Osteocyte (in vitro differentiated cells): ENCODE measurements at regions not wholly inside any gene's neighbourhood (a gene's known extent, or its start where the extent isn't known, plus 50 kb on each side); places are given as distances from the start of the nearest gene placed in this dataset.

Experiments used
- DNase-seq: peaks from one replicate; pipeline ENCODE4 v3.0.0; 2021; ENCODE audit warnings: mixed read lengths; ENCODE audit not compliant: unreplicated experiment; ENCODE audit errors: extremely low spot score
- H3K27ac Mint-ChIP-seq: one replicate; pipeline ENCODE4 v1.8.0; 2021; ENCODE audit warnings: mild to moderate bottlenecking, mixed read lengths; ENCODE audit not compliant: unreplicated experiment
- H3K27me3 Mint-ChIP-seq: one replicate; pipeline ENCODE4 v1.8.0; 2021; ENCODE audit warnings: mixed read lengths; ENCODE audit not compliant: unreplicated experiment
- H3K36me3 Mint-ChIP-seq: one replicate; pipeline ENCODE4 v1.8.0; 2021; ENCODE audit warnings: mixed read lengths; ENCODE audit not compliant: unreplicated experiment
- H3K4me1 Mint-ChIP-seq: one replicate; pipeline ENCODE4 v1.8.0; 2021; ENCODE audit warnings: mixed read lengths; ENCODE audit not compliant: unreplicated experiment
- H3K4me3 Mint-ChIP-seq: one replicate; pipeline ENCODE4 v1.8.0; 2021; ENCODE audit warnings: mild to moderate bottlenecking, moderate library complexity, mixed read lengths; ENCODE audit not compliant: unreplicated experiment
- H3K9me3 Mint-ChIP-seq: one replicate; pipeline ENCODE4 v1.8.0; 2021; ENCODE audit warnings: mixed read lengths; ENCODE audit not compliant: unreplicated experiment
- TF ChIP-seq, protein P1 (sequence below): fragments of 200-600 bp; sonication (generic); IDR thresholded peaks from 2 replicates; pipeline ENCODE4 v1.5.0; 2021; ENCODE audit warnings: antibody characterized with exemption, mild to moderate bottlenecking, moderate library complexity

- no peak for DNase-seq
These were observed 105.7 kb upstream of the RASSF8 start for GRCh38 chr12:25852792-25853191.

DNA sequence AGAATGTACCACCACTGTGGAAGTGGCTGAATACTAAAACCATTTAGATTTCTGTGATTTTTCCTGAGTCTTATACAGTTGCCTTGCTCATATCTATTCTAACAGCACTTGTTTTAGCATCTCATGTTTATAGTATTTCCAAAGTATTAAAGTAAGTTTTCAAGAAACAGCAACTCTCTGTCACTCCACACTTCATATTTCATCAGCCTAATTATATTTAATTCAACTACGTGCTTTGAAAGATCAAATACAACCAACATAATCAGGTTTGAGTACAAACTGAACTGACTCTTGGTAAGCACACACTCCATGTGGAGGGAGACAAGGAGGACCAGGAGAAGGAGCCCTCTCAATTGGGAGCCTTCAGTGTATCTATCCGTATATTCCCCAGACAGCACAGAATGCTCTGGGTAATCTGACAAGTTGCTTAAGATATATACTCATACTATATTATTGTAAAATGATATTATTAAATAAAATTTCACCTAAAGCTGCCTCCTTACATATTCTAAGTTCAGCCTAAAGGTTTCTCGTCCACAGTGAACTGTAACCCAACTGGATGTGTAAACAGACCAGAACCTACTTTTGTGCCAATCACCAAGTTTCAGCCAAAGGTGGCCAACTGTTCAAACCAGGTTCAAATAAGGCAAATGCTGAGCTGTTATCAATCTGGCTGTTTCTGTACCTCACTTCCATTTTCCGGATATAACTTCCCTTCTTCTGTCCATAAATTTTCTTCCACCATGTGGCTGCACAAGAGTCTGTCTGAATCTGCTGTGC lies 105.0 kb upstream of the RASSF8 start:
- TF ChIP-seq, protein P1, sequence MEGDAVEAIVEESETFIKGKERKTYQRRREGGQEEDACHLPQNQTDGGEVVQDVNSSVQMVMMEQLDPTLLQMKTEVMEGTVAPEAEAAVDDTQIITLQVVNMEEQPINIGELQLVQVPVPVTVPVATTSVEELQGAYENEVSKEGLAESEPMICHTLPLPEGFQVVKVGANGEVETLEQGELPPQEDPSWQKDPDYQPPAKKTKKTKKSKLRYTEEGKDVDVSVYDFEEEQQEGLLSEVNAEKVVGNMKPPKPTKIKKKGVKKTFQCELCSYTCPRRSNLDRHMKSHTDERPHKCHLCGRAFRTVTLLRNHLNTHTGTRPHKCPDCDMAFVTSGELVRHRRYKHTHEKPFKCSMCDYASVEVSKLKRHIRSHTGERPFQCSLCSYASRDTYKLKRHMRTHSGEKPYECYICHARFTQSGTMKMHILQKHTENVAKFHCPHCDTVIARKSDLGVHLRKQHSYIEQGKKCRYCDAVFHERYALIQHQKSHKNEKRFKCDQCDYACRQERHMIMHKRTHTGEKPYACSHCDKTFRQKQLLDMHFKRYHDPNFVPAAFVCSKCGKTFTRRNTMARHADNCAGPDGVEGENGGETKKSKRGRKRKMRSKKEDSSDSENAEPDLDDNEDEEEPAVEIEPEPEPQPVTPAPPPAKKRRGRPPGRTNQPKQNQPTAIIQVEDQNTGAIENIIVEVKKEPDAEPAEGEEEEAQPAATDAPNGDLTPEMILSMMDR = no peak
- Mint-ChIP-seq H3K36me3 (no peaks in the 10 kb centered on the region), H3K27me3 (no peaks in the 10 kb centered on the region), H3K9me3 (no peaks in the 10 kb centered on the region), H3K4me1 (peaks cover 13% of the 10 kb centered on the region), H3K27ac (no peak overlapping the region), H3K4me3 (no peak overlapping the region)
- DNase-seq = no peak

More at GRCh38 chr12:25852792-25853191, 105.7 kb upstream of the RASSF8 start:
- H3K27ac Mint-ChIP-seq = no peak overlapping the region
- no peaks in the 10 kb centered on the region for H3K27me3 Mint-ChIP-seq
- H3K4me1 Mint-ChIP-seq = peaks cover 12% of the 10 kb centered on the region
- TF ChIP-seq, protein P1 = no peak
- H3K9me3 Mint-ChIP-seq = no peaks in the 10 kb centered on the region
- no peaks in the 10 kb centered on the region for H3K36me3 Mint-ChIP-seq
- no peak overlapping the region for H3K4me3 Mint-ChIP-seq

DNA sequence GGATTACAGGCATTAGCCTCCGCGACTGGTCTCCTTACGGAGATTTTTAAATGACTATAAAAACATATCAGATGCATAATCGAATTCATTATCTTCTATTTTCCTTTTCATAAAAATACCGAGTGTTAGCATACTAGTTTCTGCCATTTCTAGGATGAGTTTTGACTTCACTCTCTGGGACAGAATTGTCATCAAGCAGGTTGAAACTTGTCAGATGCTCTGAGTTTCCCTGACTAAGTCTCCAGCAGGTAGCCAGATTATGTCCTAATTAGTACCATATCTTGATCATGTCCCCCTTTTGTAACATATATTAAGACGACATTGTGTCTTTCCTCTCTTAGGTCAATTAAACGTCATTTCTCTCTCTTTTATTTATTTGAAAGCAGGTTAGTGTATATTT lies 103.5 kb upstream of the RASSF8 start:
- no peaks in the 10 kb centered on the region for H3K27me3 Mint-ChIP-seq
- H3K4me1 Mint-ChIP-seq = peaks cover 18% of the 10 kb centered on the region
- no peaks in the 10 kb centered on the region for H3K9me3 Mint-ChIP-seq
- H3K27ac Mint-ChIP-seq = no peak overlapping the region
- no peaks in the 10 kb centered on the region for H3K36me3 Mint-ChIP-seq
- TF ChIP-seq, protein P1 = no peak
- H3K4me3 Mint-ChIP-seq = no peak overlapping the region
- DNase-seq = no peak

DNA sequence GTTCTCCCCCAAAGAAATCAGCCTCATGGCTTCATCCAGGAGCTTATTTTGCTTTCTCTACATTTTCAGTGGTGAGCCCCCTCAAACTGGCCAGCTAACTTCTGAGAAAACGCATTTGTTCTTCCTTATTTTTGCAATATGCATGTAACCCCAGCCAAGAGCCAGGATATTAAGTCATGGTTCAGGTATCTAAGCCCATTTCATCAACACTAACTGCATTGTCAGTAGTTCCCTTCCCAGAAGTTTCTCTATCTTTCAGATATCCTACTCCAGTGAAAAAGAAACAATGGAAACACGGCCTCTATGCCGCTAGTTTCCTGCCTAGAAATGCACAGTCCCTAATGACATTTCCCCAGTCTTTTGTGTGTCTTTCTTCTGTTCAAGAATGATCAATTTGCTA lies 102.8 kb upstream of the RASSF8 start:
- TF ChIP-seq, protein P1 = no peak
- no peak overlapping the region for H3K4me3 Mint-ChIP-seq
- no peaks in the 10 kb centered on the region for H3K27me3 Mint-ChIP-seq
- no peak for DNase-seq
- H3K36me3 Mint-ChIP-seq = no peaks in the 10 kb centered on the region
- peaks cover 18% of the 10 kb centered on the region for H3K4me1 Mint-ChIP-seq
- no peak overlapping the region for H3K27ac Mint-ChIP-seq
- no peaks in the 10 kb centered on the region for H3K9me3 Mint-ChIP-seq

GRCh38 chr12:25859976-25860375 lies 98.5 kb upstream of the RASSF8 start:
- Mint-ChIP-seq H3K36me3 (no peaks in the 10 kb centered on the region), H3K27me3 (no peaks in the 10 kb centered on the region), H3K4me1 (peaks cover 12% of the 10 kb centered on the region), H3K4me3 (no peak overlapping the region), H3K9me3 (no peaks in the 10 kb centered on the region), H3K27ac (no peak overlapping the region)
- TF ChIP-seq, protein P1 = no peak
- no peak for DNase-seq
